Naive thymus-derived CD8-positive, alpha-beta T cell (primary cell): ENCODE measurements at regions not wholly inside any gene's neighbourhood (a gene's known extent, or its start where the extent isn't known, plus 50 kb on each side); places are given as distances from the start of the nearest gene placed in this dataset.
"Not testable (repeated sequence)": the region's sequence is repeated elsewhere in the genome, so short reads cannot be mapped to it uniquely, and the experiment has no call there.

ENCODE experiments used
- ATAC-seq, 2 donors: fragments of 150-1000 bp; cut with Tn5 transposase in 1 of 2; sonication (Bioruptor Pico), chemical (Tn5 transposase) in 1 of 2; 1 replicate in 1 of 2; 2 replicates in 1 of 2; pipeline ENCODE4 v1.10.0; 2021; ENCODE audit warnings: mild to moderate bottlenecking in 2 of 2, moderate library complexity in 2 of 2
- POLR2A ChIA-PET: fragments of 350-600 bp; sonication (Branson Sonifier 250); formaldehyde crosslinking; loops from one replicate; lab custom pipeline; 2021; ENCODE audit warnings: antibody characterized with exemption; lab: Charles Lee
- DNase-seq, 10 donors: peaks; one replicate each; pipeline versions ENCODE4 v3.0.0 to v3.0.0-alpha.2; 2020 to 2022
- H3K27ac Mint-ChIP-seq, 10 donors: one replicate each; pipeline ENCODE4 v1.8.0; 2020 to 2022; ENCODE audit warnings: mild to moderate bottlenecking in 10 of 10, mixed read lengths in 10 of 10, moderate library complexity in 4 of 10, inconsistent platforms in 1 of 10
- H3K27me3 Mint-ChIP-seq, 5 donors: one replicate each; pipeline ENCODE4 v1.8.0; 2021 to 2022; ENCODE audit warnings: mixed read lengths in 5 of 5
- H3K36me3 Mint-ChIP-seq, 3 donors: one replicate each; pipeline ENCODE4 v1.8.0; 2020 to 2022; ENCODE audit warnings: mixed read lengths in 3 of 3, mild to moderate bottlenecking in 2 of 3, inconsistent platforms in 1 of 3
- H3K4me1 Mint-ChIP-seq, 4 donors: one replicate each; pipeline ENCODE4 v1.8.0; 2021 to 2022; ENCODE audit warnings: mixed read lengths in 4 of 4
- H3K4me3 Mint-ChIP-seq, 10 donors: one replicate each; pipeline ENCODE4 v1.8.0; 2020 to 2022; ENCODE audit warnings: mild to moderate bottlenecking in 10 of 10, mixed read lengths in 10 of 10, moderate library complexity in 6 of 10, inconsistent platforms in 1 of 10
- H3K9me3 Mint-ChIP-seq, 9 donors: one replicate each; pipeline ENCODE4 v1.8.0; 2020 to 2022; ENCODE audit warnings: mixed read lengths in 9 of 9, mild to moderate bottlenecking in 3 of 9, inconsistent platforms in 1 of 9, moderate library complexity in 1 of 9

DNA sequence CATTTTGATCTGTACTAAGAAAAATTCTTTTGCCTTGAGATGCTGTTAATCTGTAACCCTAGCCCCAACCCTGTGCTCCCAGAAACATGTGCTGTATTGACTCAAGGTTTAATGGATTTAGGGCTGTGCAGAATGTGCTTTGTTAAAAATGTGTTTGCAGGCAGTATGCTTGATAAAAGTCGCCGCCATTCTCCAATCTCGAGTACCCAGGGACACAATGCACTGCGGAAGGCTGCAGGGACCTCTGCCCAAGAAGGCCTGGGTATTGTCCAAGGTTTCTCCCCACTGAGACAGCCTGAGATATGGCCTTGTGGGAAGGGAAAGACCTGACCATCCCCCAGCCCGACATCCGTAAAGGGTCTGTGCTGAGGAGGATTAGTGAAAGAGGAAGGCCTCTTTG lies 454.5 kb downstream of the KLHL4 start:
- H3K9me3 Mint-ChIP-seq, POLR2A ChIA-PET, H3K4me3 Mint-ChIP-seq, H3K36me3 Mint-ChIP-seq, H3K27me3 Mint-ChIP-seq, DNase-seq, H3K4me1 Mint-ChIP-seq, ATAC-seq, H3K27ac Mint-ChIP-seq: not testable (repeated sequence)

DNA sequence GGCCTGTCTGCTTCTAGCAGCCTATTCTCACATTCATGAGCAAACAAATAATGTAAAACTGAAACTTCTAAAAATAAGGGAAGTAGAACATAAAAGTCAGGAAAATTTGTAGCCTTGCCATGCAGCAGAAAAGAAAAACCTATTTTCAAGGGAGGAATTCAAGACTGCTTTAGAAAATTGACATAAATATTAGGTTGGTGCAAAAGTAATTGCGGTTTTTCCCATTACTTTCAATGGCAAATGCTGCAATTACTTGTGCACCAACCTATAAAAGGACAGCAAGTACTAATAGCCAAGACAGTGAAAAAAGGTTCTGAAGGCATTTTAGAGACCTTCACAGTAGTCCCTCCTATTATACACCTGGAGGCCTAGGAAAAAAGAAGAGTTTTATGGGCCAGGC lies 457.8 kb downstream of the KLHL4 start:
- no peak overlapping the region for H3K27ac Mint-ChIP-seq
- H3K36me3 Mint-ChIP-seq = peaks cover 0 to 8% (median 0%) of the 10 kb centered on the region in 3 donors
- H3K4me3 Mint-ChIP-seq = no peak overlapping the region
- ATAC-seq (no peak), DNase-seq (no peak)
- no peaks in the 10 kb centered on the region for H3K27me3 Mint-ChIP-seq
- peaks cover 0 to 18% (median 0%) of the 10 kb centered on the region in 9 donors for H3K9me3 Mint-ChIP-seq
- POLR2A ChIA-PET = no interaction called here
- H3K4me1 Mint-ChIP-seq = no peaks in the 10 kb centered on the region

DNA sequence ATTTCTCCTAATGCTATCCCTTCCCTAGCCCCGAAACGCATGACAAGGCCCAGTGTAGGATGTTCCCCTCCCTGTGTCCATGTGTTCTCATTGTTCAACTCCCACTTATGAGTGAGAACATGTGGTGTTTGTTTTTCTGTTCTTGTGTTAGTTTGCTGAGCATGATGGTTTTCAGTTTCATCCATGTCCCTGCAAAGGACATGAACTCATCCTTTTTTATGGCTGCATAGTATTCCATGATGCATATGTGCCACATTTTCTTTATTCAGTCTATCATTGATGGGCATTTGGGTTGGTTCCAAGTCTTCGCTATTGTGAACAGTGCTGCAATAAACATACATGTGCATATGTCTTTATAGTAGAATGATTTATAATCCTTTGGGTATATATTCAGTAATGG lies 490.3 kb downstream of the KLHL4 start:
- H3K36me3 Mint-ChIP-seq, H3K27ac Mint-ChIP-seq, H3K4me1 Mint-ChIP-seq, H3K27me3 Mint-ChIP-seq, POLR2A ChIA-PET, H3K4me3 Mint-ChIP-seq, ATAC-seq, DNase-seq: not testable (repeated sequence)
- H3K9me3 Mint-ChIP-seq = peaks cover 0 to 21% (median 5%) of the 10 kb centered on the region in 9 donors

DNA sequence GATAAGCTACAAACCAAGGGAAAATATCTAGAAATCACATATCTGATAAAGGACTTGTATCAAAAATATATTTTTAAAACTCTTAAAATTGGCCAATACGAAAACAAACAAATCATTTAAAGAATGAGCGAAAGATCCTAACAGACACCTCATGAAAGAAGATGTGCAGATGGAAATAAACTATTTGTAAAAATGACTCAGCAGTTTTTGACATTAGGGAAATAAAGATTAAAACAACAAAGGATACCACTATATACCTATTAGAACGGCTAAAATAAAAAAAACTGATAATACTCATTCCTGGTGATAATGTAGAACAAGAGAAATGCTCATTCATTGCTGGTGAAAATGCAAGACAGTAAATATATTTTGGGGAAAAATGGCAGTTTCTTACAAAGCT lies 506.4 kb downstream of the KLHL4 start:
- Mint-ChIP-seq H3K27ac (no peak overlapping the region), H3K4me3 (no peak overlapping the region), H3K9me3 (peaks cover 0 to 21% (median 0%) of the 10 kb centered on the region in 9 donors), H3K36me3 (no peaks in the 10 kb centered on the region), H3K4me1 (no peaks in the 10 kb centered on the region), H3K27me3 (no peaks in the 10 kb centered on the region)
- DNase-seq (no peak), ATAC-seq (no peak)
- POLR2A ChIA-PET = no interaction called here

DNA sequence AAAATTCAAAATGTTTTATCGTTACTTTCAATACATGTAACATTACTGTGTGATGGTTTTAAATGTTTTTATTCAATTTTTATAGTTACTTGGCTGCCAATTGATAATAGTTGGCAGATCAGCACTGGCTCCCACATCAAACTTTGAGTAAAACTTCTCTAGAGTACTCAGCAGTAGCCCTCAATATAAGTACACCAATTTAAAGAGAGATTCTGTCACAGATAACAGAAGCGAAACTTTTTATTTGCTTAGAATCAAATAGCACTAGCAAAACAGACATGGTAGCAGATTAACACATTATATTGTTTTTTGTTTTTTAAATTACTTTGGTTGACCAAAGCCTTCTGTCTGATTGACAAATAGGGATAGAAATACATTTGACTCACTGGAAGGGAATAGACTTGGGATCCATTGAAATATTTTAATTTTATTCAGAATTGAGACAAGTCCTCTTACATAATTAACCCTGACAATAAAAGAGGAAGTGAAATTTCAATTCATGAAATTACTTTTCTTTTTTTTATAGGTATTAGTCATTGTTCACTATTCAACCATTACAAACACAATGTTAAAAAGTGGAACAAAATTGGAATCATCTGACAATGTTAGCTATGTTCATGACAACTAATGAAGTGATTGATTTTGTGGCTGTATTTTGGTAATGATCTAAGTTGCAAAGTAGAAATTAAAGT lies 554.9 kb downstream of the KLHL4 start:
- no peaks in the 10 kb centered on the region for H3K36me3 Mint-ChIP-seq
- no peak for DNase-seq
- POLR2A ChIA-PET = no interaction called here
- ATAC-seq = no peak
- no peak overlapping the region for H3K27ac Mint-ChIP-seq
- no peaks in the 10 kb centered on the region for H3K4me1 Mint-ChIP-seq
- H3K9me3 Mint-ChIP-seq = peaks cover 0 to 4% (median 0%) of the 10 kb centered on the region in 9 donors
- no peaks in the 10 kb centered on the region for H3K27me3 Mint-ChIP-seq
- no peak overlapping the region for H3K4me3 Mint-ChIP-seq

DNA sequence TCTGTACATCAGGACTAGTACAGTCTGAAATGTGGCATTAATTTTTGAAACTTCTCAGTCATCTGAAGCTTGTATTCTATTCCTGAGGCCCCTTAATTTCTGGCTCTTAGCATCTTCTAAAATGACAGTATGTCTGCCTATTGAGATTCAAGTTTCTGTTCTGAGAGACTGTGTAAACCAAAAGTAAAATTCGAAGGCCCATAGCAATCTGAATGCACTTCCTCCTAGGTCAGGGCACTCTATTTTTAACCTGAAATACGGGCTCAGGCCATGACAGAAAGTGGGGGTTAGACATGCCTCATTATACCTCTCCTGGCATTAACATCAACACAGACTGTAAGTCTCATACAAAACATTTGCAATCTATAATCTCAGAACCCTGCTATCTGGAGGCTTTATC lies 584.4 kb downstream of the KLHL4 start:
- no peaks in the 10 kb centered on the region for H3K27me3 Mint-ChIP-seq
- POLR2A ChIA-PET = no interaction called here
- no peaks in the 10 kb centered on the region for H3K36me3 Mint-ChIP-seq
- H3K27ac Mint-ChIP-seq = no peak overlapping the region
- no peak for DNase-seq
- ATAC-seq = no peak
- H3K4me3 Mint-ChIP-seq = no peak overlapping the region
- peaks cover 0 to 11% (median 2%) of the 10 kb centered on the region in 9 donors for H3K9me3 Mint-ChIP-seq
- no peaks in the 10 kb centered on the region for H3K4me1 Mint-ChIP-seq

DNA sequence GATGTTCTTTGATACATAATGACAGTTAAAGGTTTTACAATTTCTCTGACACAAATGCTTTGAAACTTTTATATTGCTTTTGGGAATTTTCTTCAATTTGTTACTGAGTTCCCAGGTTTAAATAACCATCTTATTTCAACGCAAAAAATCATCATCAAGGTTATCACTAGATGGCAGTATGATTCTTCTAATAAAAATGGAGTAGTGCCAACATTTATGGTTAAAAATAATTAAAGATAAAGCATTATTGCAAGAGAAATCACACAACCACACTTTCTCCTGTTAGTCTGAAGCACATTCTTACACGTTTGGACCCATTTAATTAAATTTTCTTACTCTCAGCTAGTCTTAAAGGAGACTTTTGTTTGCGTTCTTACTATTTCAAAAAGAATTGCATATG lies 611.3 kb upstream of the CPXCR1 start:
- no peak overlapping the region for H3K4me3 Mint-ChIP-seq
- H3K9me3 Mint-ChIP-seq = no peaks in the 10 kb centered on the region
- DNase-seq (no peak), ATAC-seq (no peak)
- H3K4me1 Mint-ChIP-seq = no peaks in the 10 kb centered on the region
- H3K27me3 Mint-ChIP-seq = no peaks in the 10 kb centered on the region
- no peak overlapping the region for H3K27ac Mint-ChIP-seq
- POLR2A ChIA-PET = no interaction called here
- H3K36me3 Mint-ChIP-seq = no peaks in the 10 kb centered on the region

DNA sequence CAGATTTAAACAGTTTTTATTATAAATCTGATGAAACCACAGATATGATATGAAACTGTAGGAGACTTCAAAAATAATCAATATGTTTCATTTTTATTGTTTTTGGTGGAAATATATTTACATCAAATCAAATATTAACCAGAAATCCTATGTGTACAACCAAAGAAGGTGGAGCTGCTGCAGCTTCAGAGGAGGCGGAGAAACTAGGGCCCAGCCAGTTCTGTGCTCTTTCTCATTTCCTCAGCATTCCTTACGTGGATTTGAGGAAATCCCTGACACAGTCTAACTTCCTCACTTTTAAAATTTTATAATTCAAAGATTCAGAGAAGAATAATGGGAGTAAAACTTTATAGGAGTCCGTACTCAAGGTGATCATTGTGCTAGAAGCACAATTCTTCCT lies 610.7 kb upstream of the CPXCR1 start:
- ATAC-seq (no peak), DNase-seq (no peak)
- H3K9me3 Mint-ChIP-seq = no peaks in the 10 kb centered on the region
- no peaks in the 10 kb centered on the region for H3K36me3 Mint-ChIP-seq
- H3K27ac Mint-ChIP-seq = no peak overlapping the region
- H3K4me1 Mint-ChIP-seq = no peaks in the 10 kb centered on the region
- H3K4me3 Mint-ChIP-seq = no peak overlapping the region
- H3K27me3 Mint-ChIP-seq = no peaks in the 10 kb centered on the region
- POLR2A ChIA-PET = no interaction called here

DNA sequence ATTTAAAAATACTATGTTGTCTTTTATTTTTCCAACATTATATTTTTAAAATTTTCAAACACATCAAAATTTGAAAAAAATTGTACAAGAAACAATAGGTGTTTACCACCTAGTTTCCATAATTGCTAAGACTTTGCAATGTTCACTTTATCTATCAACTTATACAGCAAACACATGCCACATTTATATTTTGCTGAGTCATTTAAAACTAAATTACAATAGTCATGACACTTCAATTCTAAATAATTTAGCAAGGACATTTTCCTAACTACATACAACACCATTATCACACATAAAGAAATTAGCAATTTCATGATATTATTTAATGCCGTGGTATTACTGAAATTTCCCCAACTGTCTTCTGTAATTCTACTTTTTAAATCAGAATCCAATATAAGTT lies 600.4 kb upstream of the CPXCR1 start:
- Mint-ChIP-seq H3K36me3 (no peaks in the 10 kb centered on the region), H3K9me3 (peaks cover 0 to 8% (median 0%) of the 10 kb centered on the region in 9 donors), H3K4me1 (no peaks in the 10 kb centered on the region), H3K27ac (no peak overlapping the region), H3K4me3 (no peak overlapping the region), H3K27me3 (no peaks in the 10 kb centered on the region)
- DNase-seq (no peak), ATAC-seq (no peak)
- POLR2A ChIA-PET = no interaction called here

DNA sequence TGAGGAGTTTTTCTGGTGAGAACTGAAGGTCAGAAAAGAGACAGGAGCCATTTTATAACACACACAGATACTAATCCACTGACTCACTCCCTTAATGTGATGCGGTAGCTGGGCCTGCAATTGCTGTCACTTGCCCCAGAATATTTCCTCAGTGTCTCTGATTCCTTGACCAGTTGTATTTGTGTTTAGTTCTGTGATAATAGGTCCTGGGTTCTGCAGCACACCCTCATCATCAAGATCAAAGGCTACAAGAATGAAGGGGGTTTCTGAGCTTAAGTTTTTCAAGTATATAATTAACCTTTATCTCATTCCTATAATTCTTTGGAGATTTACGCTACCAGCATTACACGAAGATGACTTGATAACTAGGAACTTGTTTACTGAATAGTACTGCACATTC lies 576.5 kb upstream of the CPXCR1 start:
- Mint-ChIP-seq H3K4me1 (no peaks in the 10 kb centered on the region), H3K36me3 (peaks cover 0 to 5% (median 0%) of the 10 kb centered on the region in 3 donors), H3K27me3 (no peaks in the 10 kb centered on the region), H3K4me3 (no peak overlapping the region), H3K27ac (no peak overlapping the region), H3K9me3 (peaks cover 0 to 25% (median 7%) of the 10 kb centered on the region in 9 donors)
- ATAC-seq (no peak), DNase-seq (no peak)
- POLR2A ChIA-PET = no interaction called here

DNA sequence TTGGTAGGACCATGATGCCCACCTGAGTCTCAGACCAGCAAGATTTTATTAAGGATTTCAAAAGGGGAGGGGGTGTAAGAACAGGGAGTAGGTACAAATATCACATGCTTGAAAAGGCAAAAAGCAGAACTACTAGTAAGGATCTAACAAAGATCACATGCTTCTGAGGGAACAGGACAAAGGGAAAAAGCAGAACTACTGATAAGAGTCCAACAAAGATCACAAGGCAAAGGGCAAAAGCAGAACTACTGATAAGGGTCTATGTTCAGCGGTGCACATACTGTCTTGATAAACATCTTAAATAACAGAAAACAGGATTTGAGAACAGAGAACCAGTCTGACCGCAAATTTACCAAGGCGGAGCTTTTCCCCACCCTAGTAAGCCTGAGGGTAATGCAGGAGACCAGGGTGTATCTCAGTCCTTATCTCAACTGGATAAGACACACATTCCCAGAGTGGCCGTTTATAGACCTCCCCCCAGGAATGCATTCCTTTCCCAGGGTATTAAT lies 573.0 kb upstream of the CPXCR1 start:
- H3K27ac Mint-ChIP-seq, H3K27me3 Mint-ChIP-seq, H3K4me1 Mint-ChIP-seq, POLR2A ChIA-PET, ATAC-seq, H3K4me3 Mint-ChIP-seq, H3K36me3 Mint-ChIP-seq, DNase-seq: not testable (repeated sequence)
- H3K9me3 Mint-ChIP-seq = peaks cover 0 to 10% (median 4%) of the 10 kb centered on the region in 9 donors

DNA sequence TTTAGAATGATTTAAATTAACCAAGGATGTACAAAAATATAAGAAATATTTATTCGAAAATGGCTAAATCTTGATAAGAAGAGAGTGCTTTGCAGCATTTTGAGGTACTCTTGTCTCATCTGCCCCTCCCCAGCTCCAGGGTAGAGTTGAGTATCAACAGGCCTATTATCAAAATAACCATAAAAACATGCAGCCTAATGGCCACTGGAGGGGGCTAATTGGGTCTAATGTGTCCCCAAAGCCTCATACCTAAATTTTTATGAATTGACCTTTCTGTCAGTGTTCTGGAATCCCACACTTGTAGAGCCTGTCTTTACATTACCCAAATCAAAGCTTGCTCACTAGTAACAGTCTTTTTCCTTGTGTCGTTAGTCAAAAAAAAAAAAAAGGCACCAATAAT lies 544.9 kb upstream of the CPXCR1 start:
- Mint-ChIP-seq H3K27me3 (no peaks in the 10 kb centered on the region), H3K4me3 (no peak overlapping the region), H3K36me3 (no peaks in the 10 kb centered on the region), H3K4me1 (no peaks in the 10 kb centered on the region), H3K27ac (no peak overlapping the region), H3K9me3 (peaks cover 0 to 7% (median 0%) of the 10 kb centered on the region in 9 donors)
- POLR2A ChIA-PET = no interaction called here
- ATAC-seq = no peak
- DNase-seq = no peak

DNA sequence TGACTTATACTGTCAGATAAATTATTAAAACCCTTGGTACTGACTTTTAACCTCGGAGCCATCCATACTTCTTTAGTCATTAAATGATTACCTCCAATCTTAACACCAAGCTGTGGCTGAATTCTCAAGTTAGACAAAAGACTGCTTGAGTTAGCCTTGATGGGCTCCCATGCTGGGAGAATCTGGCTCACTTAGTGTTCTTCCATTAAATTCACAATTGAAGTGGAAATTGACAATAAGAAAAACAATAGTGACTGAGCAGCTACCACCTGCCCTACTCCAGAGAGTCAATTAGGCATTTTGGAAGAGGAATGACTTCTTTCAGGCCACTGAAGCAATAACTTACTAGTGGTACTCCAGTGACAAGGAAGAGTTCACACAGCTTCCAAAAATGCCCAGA lies 503.0 kb upstream of the CPXCR1 start:
- ATAC-seq (no peak), DNase-seq (no peak)
- POLR2A ChIA-PET = no interaction called here
- Mint-ChIP-seq H3K27me3 (no peaks in the 10 kb centered on the region), H3K36me3 (no peaks in the 10 kb centered on the region), H3K9me3 (peaks cover 0 to 13% (median 0%) of the 10 kb centered on the region in 9 donors), H3K4me1 (no peaks in the 10 kb centered on the region), H3K4me3 (no peak overlapping the region), H3K27ac (no peak overlapping the region)

DNA sequence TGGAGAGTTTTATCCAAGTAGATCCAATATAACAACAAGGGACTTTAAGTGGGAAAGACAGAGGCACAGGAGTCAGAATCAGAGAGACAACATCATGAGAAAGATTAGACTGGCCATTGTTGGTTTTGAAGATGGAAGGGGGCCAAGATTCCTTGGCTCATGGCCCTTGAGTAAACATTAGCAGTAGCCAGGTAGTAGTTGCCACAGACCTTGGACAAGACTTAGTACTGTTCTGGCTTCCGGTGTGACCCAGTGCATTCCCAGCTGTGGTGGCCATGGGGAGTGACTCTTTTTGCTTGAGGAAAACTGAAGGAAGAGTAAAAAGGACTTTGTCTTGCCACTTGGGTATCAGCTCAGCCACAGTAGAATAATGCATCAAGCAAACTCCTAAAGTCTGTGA lies 462.2 kb upstream of the CPXCR1 start:
- POLR2A ChIA-PET = no interaction called here
- Mint-ChIP-seq H3K4me1 (no peaks in the 10 kb centered on the region), H3K36me3 (peaks cover 0 to 2% (median 0%) of the 10 kb centered on the region in 3 donors), H3K9me3 (peaks cover 0 to 12% (median 6%) of the 10 kb centered on the region in 9 donors), H3K4me3 (no peak overlapping the region), H3K27ac (no peak overlapping the region), H3K27me3 (no peaks in the 10 kb centered on the region)
- DNase-seq (no peak), ATAC-seq (no peak)
